ENCODE measurements at regions not wholly inside any gene's neighbourhood (a gene's known extent, or its start where the extent isn't known, plus 50 kb on each side); places are given as distances from the start of the nearest gene placed in this dataset.

- no peak overlapping the region for H3K4me3 Mint-ChIP-seq
- ChIA-PET POLR2A (no interaction called here), CTCF (no interaction called here)
- H3K27ac Mint-ChIP-seq: no peak overlapping the region
- no peaks in the 10 kb centered on the region for H3K27me3 Mint-ChIP-seq
- no peaks in the 10 kb centered on the region for H3K36me3 Mint-ChIP-seq (ENCODE audit: low read depth)
- peaks cover 3% of the 10 kb centered on the region for H3K9me3 Mint-ChIP-seq
- DNase-seq: no peak
- no peaks in the 10 kb centered on the region for H3K4me1 Mint-ChIP-seq
These were observed 273.3 kb upstream of the CCNH start for GRCh38 chr5:87686018-87686417.

- Mint-ChIP-seq H3K4me3 (no peak overlapping the region), H3K9me3 (no peaks in the 10 kb centered on the region), H3K4me1 (no peaks in the 10 kb centered on the region), H3K27ac (no peak overlapping the region), H3K27me3 (no peaks in the 10 kb centered on the region), H3K36me3 (ENCODE audit: low read depth) (no peaks in the 10 kb centered on the region)
- CTCF ChIA-PET: no interaction called here
- POLR2A ChIA-PET: no interaction called here
- no peak for DNase-seq
These were observed 261.5 kb upstream of the CCNH start for GRCh38 chr5:87674235-87674634.

- POLR2A ChIA-PET: no interaction called here
- H3K27me3 Mint-ChIP-seq: no peaks in the 10 kb centered on the region
- H3K9me3 Mint-ChIP-seq: no peaks in the 10 kb centered on the region
- no peak overlapping the region for H3K27ac Mint-ChIP-seq
- H3K4me3 Mint-ChIP-seq: no peak overlapping the region
- CTCF ChIA-PET: no interaction called here
- H3K4me1 Mint-ChIP-seq: no peaks in the 10 kb centered on the region
- no peaks in the 10 kb centered on the region for H3K36me3 Mint-ChIP-seq (ENCODE audit: low read depth)
- no peak for DNase-seq
These were observed 258.4 kb upstream of the CCNH start for GRCh38 chr5:87671146-87671545.

- no peaks in the 10 kb centered on the region for H3K36me3 Mint-ChIP-seq (ENCODE audit: low read depth)
- DNase-seq: no peak
- H3K27ac Mint-ChIP-seq: no peak overlapping the region
- POLR2A ChIA-PET: no interaction called here
- CTCF ChIA-PET: no interaction called here
- no peak overlapping the region for H3K4me3 Mint-ChIP-seq
- no peaks in the 10 kb centered on the region for H3K9me3 Mint-ChIP-seq
- no peaks in the 10 kb centered on the region for H3K27me3 Mint-ChIP-seq
- H3K4me1 Mint-ChIP-seq: no peaks in the 10 kb centered on the region
These were observed 252.4 kb upstream of the CCNH start for GRCh38 chr5:87665166-87665565.

GRCh38 chr5:87661784-87662566 is 249.2 kb upstream of the CCNH start:
- no peaks in the 10 kb centered on the region for H3K36me3 Mint-ChIP-seq (ENCODE audit: low read depth)
- CTCF ChIA-PET: no interaction called here
- POLR2A ChIA-PET: no interaction called here
- no peaks in the 10 kb centered on the region for H3K9me3 Mint-ChIP-seq
- H3K4me1 Mint-ChIP-seq: no peaks in the 10 kb centered on the region
- no peak overlapping the region for H3K4me3 Mint-ChIP-seq
- no peaks in the 10 kb centered on the region for H3K27me3 Mint-ChIP-seq
- no peak for DNase-seq
- H3K27ac Mint-ChIP-seq: no peak overlapping the region

GRCh38 chr5:87653242-87653641 is 240.5 kb upstream of the CCNH start:
- Mint-ChIP-seq H3K27me3 (no peaks in the 10 kb centered on the region), H3K27ac (no peak overlapping the region), H3K4me3 (no peak overlapping the region), H3K36me3 (ENCODE audit: low read depth) (no peaks in the 10 kb centered on the region), H3K4me1 (no peaks in the 10 kb centered on the region), H3K9me3 (no peaks in the 10 kb centered on the region)
- DNase-seq: no peak
- POLR2A ChIA-PET: no interaction called here
- CTCF ChIA-PET: no interaction called here

- Mint-ChIP-seq H3K27me3 (no peaks in the 10 kb centered on the region), H3K4me3 (no peak overlapping the region), H3K36me3 (ENCODE audit: low read depth) (no peaks in the 10 kb centered on the region), H3K4me1 (no peaks in the 10 kb centered on the region), H3K27ac (no peak overlapping the region), H3K9me3 (no peaks in the 10 kb centered on the region)
- POLR2A ChIA-PET: no interaction called here
- DNase-seq: no peak
- CTCF ChIA-PET: no interaction called here
These were observed 237.6 kb upstream of the CCNH start for GRCh38 chr5:87650284-87650683.

GRCh38 chr5:87649455-87649854 is 236.7 kb upstream of the CCNH start:
- no peak overlapping the region for H3K27ac Mint-ChIP-seq
- H3K4me1 Mint-ChIP-seq: no peaks in the 10 kb centered on the region
- H3K36me3 Mint-ChIP-seq (ENCODE audit: low read depth): no peaks in the 10 kb centered on the region
- no peak for DNase-seq
- H3K9me3 Mint-ChIP-seq: no peaks in the 10 kb centered on the region
- CTCF ChIA-PET: no interaction called here
- no peak overlapping the region for H3K4me3 Mint-ChIP-seq
- POLR2A ChIA-PET: no interaction called here
- no peaks in the 10 kb centered on the region for H3K27me3 Mint-ChIP-seq

GRCh38 chr5:87645224-87645623 is 232.5 kb upstream of the CCNH start:
- no peak overlapping the region for H3K27ac Mint-ChIP-seq
- ChIA-PET CTCF (no interaction called here), POLR2A (no interaction called here)
- H3K36me3 Mint-ChIP-seq (ENCODE audit: low read depth): no peaks in the 10 kb centered on the region
- H3K27me3 Mint-ChIP-seq: no peaks in the 10 kb centered on the region
- no peaks in the 10 kb centered on the region for H3K4me1 Mint-ChIP-seq
- H3K4me3 Mint-ChIP-seq: no peak overlapping the region
- no peaks in the 10 kb centered on the region for H3K9me3 Mint-ChIP-seq
- no peak for DNase-seq

GRCh38 chr5:87640902-87641301 is 228.2 kb upstream of the CCNH start:
- H3K27ac Mint-ChIP-seq: no peak overlapping the region
- DNase-seq: no peak
- H3K4me3 Mint-ChIP-seq: no peak overlapping the region
- H3K9me3 Mint-ChIP-seq: no peaks in the 10 kb centered on the region
- no peaks in the 10 kb centered on the region for H3K36me3 Mint-ChIP-seq (ENCODE audit: low read depth)
- CTCF ChIA-PET: no interaction called here
- no peaks in the 10 kb centered on the region for H3K27me3 Mint-ChIP-seq
- no peaks in the 10 kb centered on the region for H3K4me1 Mint-ChIP-seq
- POLR2A ChIA-PET: no interaction called here

- DNase-seq: no peak
- Mint-ChIP-seq H3K4me3 (no peak overlapping the region), H3K36me3 (ENCODE audit: low read depth) (no peaks in the 10 kb centered on the region), H3K27me3 (no peaks in the 10 kb centered on the region), H3K9me3 (no peaks in the 10 kb centered on the region), H3K27ac (no peak overlapping the region), H3K4me1 (peaks cover 2% of the 10 kb centered on the region)
- CTCF ChIA-PET: no interaction called here
- POLR2A ChIA-PET: no interaction called here
These were observed 214.6 kb upstream of the CCNH start for GRCh38 chr5:87627363-87627762.

GRCh38 chr5:87608385-87608784 is 195.7 kb upstream of the CCNH start:
- Mint-ChIP-seq H3K4me1 (no peaks in the 10 kb centered on the region), H3K36me3 (ENCODE audit: low read depth) (no peaks in the 10 kb centered on the region), H3K27ac (no peak overlapping the region), H3K4me3 (no peak overlapping the region), H3K27me3 (no peaks in the 10 kb centered on the region), H3K9me3 (no peaks in the 10 kb centered on the region)
- POLR2A ChIA-PET: no interaction called here
- DNase-seq: no peak
- CTCF ChIA-PET: no interaction called here

- Mint-ChIP-seq H3K27ac (no peak overlapping the region), H3K4me3 (no peak overlapping the region), H3K9me3 (no peaks in the 10 kb centered on the region), H3K36me3 (ENCODE audit: low read depth) (no peaks in the 10 kb centered on the region), H3K4me1 (no peaks in the 10 kb centered on the region), H3K27me3 (no peaks in the 10 kb centered on the region)
- no peak for DNase-seq
- POLR2A ChIA-PET: no interaction called here
- CTCF ChIA-PET: no interaction called here
These were observed 192.9 kb upstream of the CCNH start for GRCh38 chr5:87605663-87606062.

GRCh38 chr5:87599778-87600177 is 187.0 kb upstream of the CCNH start:
- no peaks in the 10 kb centered on the region for H3K27me3 Mint-ChIP-seq
- CTCF ChIA-PET: no interaction called here

More at GRCh38 chr5:87599778-87600177, 187.0 kb upstream of the CCNH start:
- H3K27ac Mint-ChIP-seq: no peak overlapping the region
- no peaks in the 10 kb centered on the region for H3K36me3 Mint-ChIP-seq (ENCODE audit: low read depth)
- H3K9me3 Mint-ChIP-seq: no peaks in the 10 kb centered on the region
- H3K4me1 Mint-ChIP-seq: no peaks in the 10 kb centered on the region
- H3K4me3 Mint-ChIP-seq: no peak overlapping the region
- no peak for DNase-seq
- POLR2A ChIA-PET: no interaction called here

All from activated CD4-positive, alpha-beta T cell treated with anti-CD3 and anti-CD28 coated beads, Interleukin-2, amount 10 ng/mL, durations not matched to agents 7 days and 5 days (primary cell).